Ecto neural progenitor cell (in vitro differentiated cells): ENCODE measurements at regions not wholly inside any gene's neighbourhood (a gene's known extent, or its start where the extent isn't known, plus 50 kb on each side); places are given as distances from the start of the nearest gene placed in this dataset.

Source experiments
- DNase-seq: peaks from one replicate; pipeline ENCODE4 v3.0.0-alpha.2; 2018; ENCODE audit warnings: low spot score

GRCh38 chr10:28811639-28812349 lies 134.5 kb downstream of the BAMBI start:
- DNase-seq: no peak

GRCh38 chr10:28812384-28813372 lies 135.4 kb downstream of the BAMBI start:
- DNase-seq: no peak

- DNase-seq: no peak
Measured at GRCh38 chr10:28815681-28816080, 138.4 kb downstream of the BAMBI start.

GRCh38 chr10:28822719-28823464 lies 145.6 kb downstream of the BAMBI start:
- no peak for DNase-seq

GRCh38 chr10:28823501-28824075 lies 146.3 kb downstream of the BAMBI start:
- DNase-seq: no peak

- no peak for DNase-seq
Measured at GRCh38 chr10:28833313-28833712, 156.0 kb downstream of the BAMBI start.

GRCh38 chr10:28836435-28836743 lies 159.1 kb downstream of the BAMBI start:
- no peak for DNase-seq

- no peak for DNase-seq
Measured at GRCh38 chr10:28837613-28838390, 160.5 kb downstream of the BAMBI start.

- no peak for DNase-seq
Measured at GRCh38 chr10:28838908-28839307, 161.6 kb downstream of the BAMBI start.

GRCh38 chr10:28839600-28840007 lies 162.3 kb downstream of the BAMBI start:
- no peak for DNase-seq

- no peak for DNase-seq
Measured at GRCh38 chr10:28840202-28840601, 162.9 kb downstream of the BAMBI start.

- no peak for DNase-seq
Measured at GRCh38 chr10:28840971-28841370, 163.7 kb downstream of the BAMBI start.

GRCh38 chr10:28841625-28842024 lies 164.3 kb downstream of the BAMBI start:
- no peak for DNase-seq

- DNase-seq: no peak
Measured at GRCh38 chr10:28842321-28842720, 165.0 kb downstream of the BAMBI start.

- DNase-seq: no peak
Measured at GRCh38 chr10:28845009-28845682, 167.8 kb downstream of the BAMBI start.

- DNase-seq: no peak
Measured at GRCh38 chr10:28849309-28849708, 172.0 kb downstream of the BAMBI start.

GRCh38 chr10:28849821-28850220 lies 172.5 kb downstream of the BAMBI start:
- DNase-seq: no peak

- no peak for DNase-seq
Measured at GRCh38 chr10:28850784-28851183, 173.5 kb downstream of the BAMBI start.

- no peak for DNase-seq
Measured at GRCh38 chr10:28853195-28853594, 175.9 kb downstream of the BAMBI start.

- DNase-seq: no peak
Measured at GRCh38 chr10:28857164-28857563, 179.8 kb downstream of the BAMBI start.

GRCh38 chr10:28858646-28859045 lies 181.3 kb downstream of the BAMBI start:
- DNase-seq: no peak
